Trophoblast cell (in vitro differentiated cells and primary cell): ENCODE measurements at regions not wholly inside any gene's neighbourhood (a gene's known extent, or its start where the extent isn't known, plus 50 kb on each side); places are given as distances from the start of the nearest gene placed in this dataset.

Source experiments
- DNase-seq, 2 donors: peaks; one replicate each; pipeline ENCODE4 v3.0.0-alpha.2; 2016
- H2AFZ ChIP-seq: 2 replicates; pipeline ENCODE4 v1.6.1; 2013; ENCODE audit warnings: low read length, moderate library complexity, mild to moderate bottlenecking; ENCODE audit not compliant: insufficient read depth, poor library complexity
- H2AK5ac ChIP-seq: 2 replicates; pipeline ENCODE4 v1.6.1; 2013; ENCODE audit warnings: mild to moderate bottlenecking, low read length
- H2BK120ac ChIP-seq: 2 replicates; pipeline ENCODE4 v1.6.1; 2013; ENCODE audit warnings: low read length, mild to moderate bottlenecking, moderate library complexity; ENCODE audit not compliant: insufficient read depth, poor library complexity
- H2BK12ac ChIP-seq: 2 replicates; pipeline ENCODE4 v1.6.1; 2013; ENCODE audit warnings: mild to moderate bottlenecking, low read length, moderate library complexity
- H2BK5ac ChIP-seq: 2 replicates; pipeline ENCODE4 v1.6.1; 2013; ENCODE audit warnings: low read length, low read depth, moderate library complexity, mild to moderate bottlenecking; ENCODE audit not compliant: poor library complexity
- H3K14ac ChIP-seq: 2 replicates; pipeline ENCODE4 v1.6.1; 2013; ENCODE audit warnings: mild to moderate bottlenecking, low read length
- H3K18ac ChIP-seq: 2 replicates; pipeline ENCODE4 v1.6.1; 2013; ENCODE audit warnings: mild to moderate bottlenecking, low read length
- H3K23ac ChIP-seq: 2 replicates; pipeline ENCODE4 v1.6.1; 2013; ENCODE audit warnings: low read length
- H3K27ac ChIP-seq: 2 replicates; pipeline ENCODE4 v1.5.1; 2013; ENCODE audit warnings: low read depth, mild to moderate bottlenecking, inconsistent platforms, low read length, moderate library complexity
- H3K27me3 ChIP-seq: 2 replicates; pipeline ENCODE4 v1.6.1; 2013; ENCODE audit warnings: inconsistent platforms, mild to moderate bottlenecking, low read length, moderate library complexity; ENCODE audit not compliant: insufficient read depth
- H3K36me3 ChIP-seq, 2 experiments: 1 replicate in 1 of 2; 2 replicates in 1 of 2; pipeline ENCODE4 v1.6.1; 2013; ENCODE audit warnings: low read length in 2 of 2, mild to moderate bottlenecking in 2 of 2, moderate library complexity in 1 of 2; ENCODE audit not compliant: insufficient read depth in 2 of 2, control insufficient read depth in 1 of 2
- H3K4ac ChIP-seq: 2 replicates; pipeline ENCODE4 v1.6.1; 2013; ENCODE audit warnings: low read depth, mild to moderate bottlenecking, low read length, moderate library complexity
- H3K4me1 ChIP-seq, 2 experiments: 1 replicate in 1 of 2; 2 replicates in 1 of 2; pipeline ENCODE4 v1.6.1; 2013; ENCODE audit warnings: low read length in 2 of 2, mild to moderate bottlenecking in 2 of 2, moderate library complexity in 1 of 2; ENCODE audit not compliant: insufficient read depth in 2 of 2, control insufficient read depth in 1 of 2
- H3K4me2 ChIP-seq: 2 replicates; pipeline ENCODE4 v1.6.1; 2013; ENCODE audit warnings: inconsistent platforms, mild to moderate bottlenecking, low read length, moderate library complexity
- H3K4me3 ChIP-seq: 2 replicates; pipeline ENCODE4 v1.5.1; 2013; ENCODE audit warnings: mild to moderate bottlenecking, low read depth, low read length, inconsistent platforms
- H3K79me1 ChIP-seq: one replicate; pipeline ENCODE4 v1.6.1; 2013; ENCODE audit warnings: low read length
- H3K79me2 ChIP-seq: 2 replicates; pipeline ENCODE4 v1.6.1; 2013; ENCODE audit warnings: low read length, mild to moderate bottlenecking; ENCODE audit not compliant: control insufficient read depth, insufficient read depth, poor library complexity
- H3K9ac ChIP-seq: 2 replicates; pipeline ENCODE4 v1.6.1; 2013; ENCODE audit warnings: mild to moderate bottlenecking, low read length
- H3K9me3 ChIP-seq: 2 replicates; pipeline ENCODE4 v1.6.1; 2013; ENCODE audit warnings: low read depth, mild to moderate bottlenecking, control low read depth, inconsistent platforms, low read length; ENCODE audit not compliant: insufficient read depth
- H4K12ac ChIP-seq: 2 replicates; pipeline ENCODE4 v1.6.1; 2013; ENCODE audit warnings: low read depth, mild to moderate bottlenecking, low read length, moderate library complexity
- H4K8ac ChIP-seq: 2 replicates; pipeline ENCODE4 v1.6.1; 2013; ENCODE audit warnings: low read depth, mild to moderate bottlenecking, low read length, moderate library complexity
- H4K91ac ChIP-seq: one replicate; pipeline ENCODE4 v1.6.1; 2013; ENCODE audit warnings: low read depth, mild to moderate bottlenecking, low read length, moderate library complexity
- WGBS: extraction: QIAGEN DNeasy Blood & Tissue Kit; methylation state at CpG from one replicate; pipeline ENCODE4 v1.1.7; 2013; ENCODE audit warnings: missing lambda C conversion rate; ENCODE audit not compliant: insufficient read length, insufficient coverage; ENCODE audit errors: extremely low coverage; 5-methylcytosine and 5-hydroxymethylcytosine counted together

GRCh38 chr4:27966664-27967063 is 1106.0 kb downstream of the STIM2 start:
- H3K23ac ChIP-seq, result no peak overlapping the region
- no peak overlapping the region for H3K27ac ChIP-seq
- no CpG with 5 or more reads among the region's 3 CpGs for WGBS
- DNase-seq, result no peak
- H3K79me2 ChIP-seq, result no peaks in the 10 kb centered on the region
- H3K36me3 ChIP-seq, result no peaks in the 10 kb centered on the region
- H3K79me1 ChIP-seq, result no peaks in the 10 kb centered on the region
- H3K9me3 ChIP-seq, result no peaks in the 10 kb centered on the region
- H4K91ac ChIP-seq, result no peak overlapping the region
- no peak overlapping the region for H3K4me3 ChIP-seq
- no peak overlapping the region for H4K12ac ChIP-seq
- no peak overlapping the region for H4K8ac ChIP-seq
- no peak overlapping the region for H2BK12ac ChIP-seq
- H3K4ac ChIP-seq, result no peak overlapping the region
- no peak overlapping the region for H3K9ac ChIP-seq
- no peak overlapping the region for H2AFZ ChIP-seq
- no peak overlapping the region for H3K18ac ChIP-seq
- H3K4me1 ChIP-seq, result no peaks in the 10 kb centered on the region
- H2BK120ac ChIP-seq, result no peak overlapping the region
- H3K4me2 ChIP-seq, result no peak overlapping the region
- H3K14ac ChIP-seq, result no peak overlapping the region
- no peak overlapping the region for H2BK5ac ChIP-seq
- H3K27me3 ChIP-seq, result no peaks in the 10 kb centered on the region
- H2AK5ac ChIP-seq, result no peak overlapping the region

DNA sequence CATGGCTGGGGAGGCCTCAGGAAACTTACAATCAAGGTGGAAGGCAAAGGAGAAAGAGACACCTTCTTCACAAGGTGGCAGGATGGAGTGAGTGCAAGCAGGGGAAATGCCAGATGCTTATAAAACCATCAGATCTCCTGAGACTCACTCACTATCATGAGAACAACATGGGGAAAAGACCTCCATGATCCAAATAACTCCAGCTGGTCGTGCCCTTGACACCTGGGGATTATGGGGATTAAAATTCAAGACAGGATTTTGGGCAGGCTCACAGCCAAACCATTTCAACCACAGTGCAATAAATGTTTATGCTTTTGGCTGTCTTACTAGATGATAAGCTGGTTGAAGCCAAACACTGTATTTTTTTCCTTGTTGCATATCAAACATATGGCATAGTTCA is 1112.4 kb downstream of the STIM2 start:
- no peak for DNase-seq
- Histone ChIP-seq H3K4ac (no peak overlapping the region), H2BK5ac (no peak overlapping the region), H3K79me1 (no peaks in the 10 kb centered on the region), H4K12ac (no peak overlapping the region), H3K14ac (no peak overlapping the region), H4K8ac (no peak overlapping the region), H3K18ac (no peak overlapping the region), H4K91ac (no peak overlapping the region), H2BK12ac (no peak overlapping the region), H3K4me3 (no peak overlapping the region), H2AK5ac (no peak overlapping the region), H3K4me1 (no peaks in the 10 kb centered on the region), H2AFZ (no peak overlapping the region), H3K4me2 (no peak overlapping the region), H3K36me3 (no peaks in the 10 kb centered on the region), H2BK120ac (no peak overlapping the region), H3K9me3 (no peaks in the 10 kb centered on the region), H3K27ac (no peak overlapping the region), H3K27me3 (no peaks in the 10 kb centered on the region), H3K23ac (no peak overlapping the region), H3K9ac (no peak overlapping the region), H3K79me2 (no peaks in the 10 kb centered on the region)
- WGBS, result no CpG with 5 or more reads among the region's 1 CpG

- H4K12ac ChIP-seq, result no peak overlapping the region
- H4K91ac ChIP-seq, result no peak overlapping the region
- H3K4me3 ChIP-seq, result no peak overlapping the region
- H3K18ac ChIP-seq, result no peak overlapping the region
- H3K36me3 ChIP-seq, result no peaks in the 10 kb centered on the region
- no peak overlapping the region for H2BK120ac ChIP-seq
- no peak overlapping the region for H3K14ac ChIP-seq
- no peaks in the 10 kb centered on the region for H3K4me1 ChIP-seq
- no peaks in the 10 kb centered on the region for H3K27me3 ChIP-seq
- no peak overlapping the region for H3K4ac ChIP-seq
- no peak overlapping the region for H3K4me2 ChIP-seq
- no peaks in the 10 kb centered on the region for H3K9me3 ChIP-seq
- H4K8ac ChIP-seq, result no peak overlapping the region
- H3K23ac ChIP-seq, result no peak overlapping the region
- no peak overlapping the region for H2BK12ac ChIP-seq
- H2BK5ac ChIP-seq, result no peak overlapping the region
- H3K79me1 ChIP-seq, result no peaks in the 10 kb centered on the region
- H2AK5ac ChIP-seq, result no peak overlapping the region
- H3K79me2 ChIP-seq, result no peaks in the 10 kb centered on the region
- no peak for DNase-seq
- no CpG with 5 or more reads among the region's 1 CpG for whole genome bisulfite sequencing
- no peak overlapping the region for H3K9ac ChIP-seq
- H3K27ac ChIP-seq, result no peak overlapping the region
- H2AFZ ChIP-seq, result no peak overlapping the region
Observed at GRCh38 chr4:27973700-27974099, 1113.1 kb downstream of the STIM2 start.

DNA sequence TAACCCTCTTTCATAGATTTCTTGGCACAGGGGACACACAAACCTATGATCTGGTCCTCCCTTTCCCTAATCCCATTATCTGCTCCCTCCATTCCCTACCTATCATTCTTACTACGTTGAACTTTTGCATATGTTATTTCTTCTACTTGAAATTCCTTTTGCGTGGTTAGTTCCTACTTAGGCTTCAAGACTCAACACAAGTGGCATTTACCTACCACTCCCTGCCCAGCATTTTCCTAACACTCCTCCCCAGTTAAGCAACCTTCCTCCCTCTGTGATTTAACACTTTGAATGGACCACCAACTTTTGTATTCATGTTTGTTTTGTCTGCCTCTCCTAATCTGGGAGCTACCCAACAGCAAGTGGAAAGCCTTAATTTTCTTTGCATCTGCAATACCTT is 1113.7 kb downstream of the STIM2 start:
- H3K14ac ChIP-seq, result no peak overlapping the region
- WGBS, result no CpG with 5 or more reads among the region's 2 CpGs

More for the DNA sequence above, 1113.7 kb downstream of the STIM2 start:
- no peak overlapping the region for H3K23ac ChIP-seq
- no peaks in the 10 kb centered on the region for H3K36me3 ChIP-seq
- H4K8ac ChIP-seq, result no peak overlapping the region
- DNase-seq, result no peak
- no peak overlapping the region for H3K4ac ChIP-seq
- H4K12ac ChIP-seq, result no peak overlapping the region
- no peak overlapping the region for H4K91ac ChIP-seq
- no peaks in the 10 kb centered on the region for H3K4me1 ChIP-seq
- no peak overlapping the region for H2BK5ac ChIP-seq
- H2AK5ac ChIP-seq, result no peak overlapping the region
- no peak overlapping the region for H3K9ac ChIP-seq
- no peaks in the 10 kb centered on the region for H3K9me3 ChIP-seq
- no peak overlapping the region for H2BK120ac ChIP-seq
- no peaks in the 10 kb centered on the region for H3K79me2 ChIP-seq
- H2AFZ ChIP-seq, result no peak overlapping the region
- H3K18ac ChIP-seq, result no peak overlapping the region
- H3K79me1 ChIP-seq, result no peaks in the 10 kb centered on the region
- no peak overlapping the region for H3K4me2 ChIP-seq
- no peaks in the 10 kb centered on the region for H3K27me3 ChIP-seq
- H2BK12ac ChIP-seq, result no peak overlapping the region
- no peak overlapping the region for H3K4me3 ChIP-seq
- H3K27ac ChIP-seq, result no peak overlapping the region
